Body of pancreas (tissue), 4 donors: ENCODE measurements at regions not wholly inside any gene's neighbourhood (a gene's known extent, or its start where the extent isn't known, plus 50 kb on each side); places are given as distances from the start of the nearest gene placed in this dataset.

Source experiments
- ATAC-seq: fragments of 150-250 bp; one replicate; pipeline ENCODE4 v1.9.1; 2016
- DNase-seq, 4 donors: peaks; one replicate each; pipeline ENCODE4 v3.0.0-alpha.2; 2019
- H3K27ac ChIP-seq, 4 donors: fragments of 200-600 bp; sonication (generic); 1 replicate in 3 of 4; 2 replicates in 1 of 4; pipeline versions ENCODE4 v1.5.1 to v1.6.1; 2016 to 2019; ENCODE audit warnings: mild to moderate bottlenecking in 1 of 4, mixed read lengths in 1 of 4, moderate library complexity in 1 of 4
- H3K27me3 ChIP-seq, 2 donors: fragments of 200-600 bp; sonication (generic); one replicate each; pipeline ENCODE4 v1.6.0; 2016; ENCODE audit warnings: mild to moderate bottlenecking in 1 of 2
- H3K36me3 ChIP-seq, 2 donors: fragments of 200-600 bp; sonication (generic); replicated peaks in 1 of 2; 2 replicates each; pipeline ENCODE4 v1.5.1; 2016; ENCODE audit warnings: low read depth in 2 of 2; ENCODE audit not compliant: insufficient read depth in 1 of 2
- H3K4me1 ChIP-seq: fragments of 200-600 bp; sonication (generic); one replicate; pipeline ENCODE4 v1.6.0; 2016
- H3K4me3 ChIP-seq, 2 donors: fragments of 200-600 bp; sonication (generic); 1 replicate in 1 of 2; 2 replicates in 1 of 2; pipeline ENCODE4 v1.5.1; 2016 to 2019
- H3K9me3 ChIP-seq, 3 donors: fragments of 200-600 bp; sonication (generic); 1 replicate in 2 of 3; 2 replicates in 1 of 3; pipeline ENCODE4 v1.5.1; 2016
- POLR2A ChIP-seq, 3 donors: fragments of 450-650 bp; IDR thresholded peaks; one replicate each; pipeline ENCODE4 v1.6.1; 2016; ENCODE audit warnings: antibody characterized with exemption in 3 of 3, mild to moderate bottlenecking in 2 of 3
- WGBS, 2 donors: methylation state at CpG; one replicate each; pipeline ENCODE4 v1.1.5; 2017; 5-methylcytosine and 5-hydroxymethylcytosine counted together
- intact Hi-C: fragments of 100-400 bp; cut with DNase I; formaldehyde crosslinking; loops from one replicate; pipeline ENCODE4 v1.15.1; 2023
- TF ChIP-seq, protein P1 (sequence below), 7 experiments: fragments of 450-650 bp in 4 of 7; fragments of 200-600 bp in 3 of 7; sonication (generic) in 3 of 7; IDR thresholded peaks; one replicate each; pipeline ENCODE4 v1.5.1; 2016 to 2019; ENCODE audit warnings: antibody characterized with exemption in 7 of 7

GRCh38 chr13:80452279-80452678 lies 111.4 kb upstream of the SPRY2 start:
- Histone ChIP-seq H3K36me3 (no peaks in the 10 kb centered on the region), H3K4me1 (no peaks in the 10 kb centered on the region), H3K27me3 (no peaks in the 10 kb centered on the region), H3K27ac (no peak overlapping the region), H3K9me3 (no peaks in the 10 kb centered on the region), H3K4me3 (no peak overlapping the region)
- 93% methylated on average over 1 of the region's 1 CpG; no CpG with 5 or more reads in 1 of the 2 donors for WGBS, 2 donors
- no peak for TF ChIP-seq POLR2A (IDR thresholded peaks at IDR 0.05)
- TF ChIP-seq, protein P1, sequence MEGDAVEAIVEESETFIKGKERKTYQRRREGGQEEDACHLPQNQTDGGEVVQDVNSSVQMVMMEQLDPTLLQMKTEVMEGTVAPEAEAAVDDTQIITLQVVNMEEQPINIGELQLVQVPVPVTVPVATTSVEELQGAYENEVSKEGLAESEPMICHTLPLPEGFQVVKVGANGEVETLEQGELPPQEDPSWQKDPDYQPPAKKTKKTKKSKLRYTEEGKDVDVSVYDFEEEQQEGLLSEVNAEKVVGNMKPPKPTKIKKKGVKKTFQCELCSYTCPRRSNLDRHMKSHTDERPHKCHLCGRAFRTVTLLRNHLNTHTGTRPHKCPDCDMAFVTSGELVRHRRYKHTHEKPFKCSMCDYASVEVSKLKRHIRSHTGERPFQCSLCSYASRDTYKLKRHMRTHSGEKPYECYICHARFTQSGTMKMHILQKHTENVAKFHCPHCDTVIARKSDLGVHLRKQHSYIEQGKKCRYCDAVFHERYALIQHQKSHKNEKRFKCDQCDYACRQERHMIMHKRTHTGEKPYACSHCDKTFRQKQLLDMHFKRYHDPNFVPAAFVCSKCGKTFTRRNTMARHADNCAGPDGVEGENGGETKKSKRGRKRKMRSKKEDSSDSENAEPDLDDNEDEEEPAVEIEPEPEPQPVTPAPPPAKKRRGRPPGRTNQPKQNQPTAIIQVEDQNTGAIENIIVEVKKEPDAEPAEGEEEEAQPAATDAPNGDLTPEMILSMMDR (IDR thresholded peaks at IDR 0.05) = no peak
- intact Hi-C loops = no loop called here
- ATAC-seq (no peak), DNase-seq (no peak)

DNA sequence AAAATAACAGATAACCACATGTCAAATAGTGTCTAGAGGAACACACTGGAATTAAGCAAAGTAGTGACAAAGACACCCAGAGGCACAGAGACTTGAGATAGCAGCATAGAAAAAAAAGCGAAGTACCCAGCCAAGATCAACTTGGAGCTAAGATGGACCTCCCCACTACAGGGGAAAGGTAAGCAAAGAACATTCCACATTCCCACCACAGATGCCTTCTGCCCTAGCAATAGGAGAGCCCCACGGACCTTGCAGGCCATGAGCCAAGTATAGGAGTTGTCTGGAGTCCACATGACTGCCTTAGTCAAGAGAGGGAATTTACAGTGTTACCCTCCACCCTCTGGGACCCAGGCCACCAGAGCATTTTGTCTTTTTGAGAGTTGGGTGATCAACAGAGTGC lies 110.7 kb upstream of the SPRY2 start:
- Histone ChIP-seq H3K9me3 (no peaks in the 10 kb centered on the region), H3K4me1 (no peaks in the 10 kb centered on the region), H3K4me3 (no peak overlapping the region), H3K27me3 (no peaks in the 10 kb centered on the region), H3K36me3 (no peaks in the 10 kb centered on the region), H3K27ac (no peak overlapping the region)
- intact Hi-C loops = no loop called here
- no peak for TF ChIP-seq POLR2A (IDR thresholded peaks at IDR 0.05)
- TF ChIP-seq, protein P1 (IDR thresholded peaks at IDR 0.05) = no peak
- ATAC-seq (no peak), DNase-seq (no peak)
- 74 to 82% methylated on average over 2 of the region's 2 CpGs for WGBS, 2 donors

DNA sequence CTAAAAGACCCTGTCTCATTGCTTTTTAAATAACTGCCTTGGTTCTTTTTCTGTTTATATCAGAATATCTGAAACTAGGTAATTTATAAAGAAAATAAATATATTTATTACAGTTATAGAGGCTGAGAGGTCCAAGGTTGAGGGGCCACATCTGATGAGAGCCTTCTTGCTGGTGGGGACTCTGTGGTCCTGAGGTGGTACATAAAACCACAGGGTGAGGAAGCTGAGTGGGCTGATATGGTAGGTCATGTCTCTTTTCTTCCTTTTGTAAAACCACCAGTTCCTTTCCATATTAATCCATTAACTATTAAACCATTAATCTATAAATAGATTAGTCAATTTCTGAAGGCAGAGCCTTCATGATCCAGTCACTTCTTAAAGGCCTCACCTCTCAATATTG lies 109.5 kb upstream of the SPRY2 start:
- no peaks in the 10 kb centered on the region for H3K4me1 ChIP-seq
- ATAC-seq (no peak), DNase-seq (no peak)
- H3K4me3 ChIP-seq = no peak overlapping the region
- intact Hi-C loops = no loop called here
- H3K36me3 ChIP-seq = no peaks in the 10 kb centered on the region
- TF ChIP-seq, protein P1 (IDR thresholded peaks at IDR 0.05) = no peak
- no peak for TF ChIP-seq POLR2A (IDR thresholded peaks at IDR 0.05)
- no peaks in the 10 kb centered on the region for H3K27me3 ChIP-seq
- H3K9me3 ChIP-seq = no peaks in the 10 kb centered on the region
- no peak overlapping the region for H3K27ac ChIP-seq

- ATAC-seq = no peak
- intact Hi-C loops = no loop called here
Measured at GRCh38 chr13:80448725-80449124, 107.8 kb upstream of the SPRY2 start.

GRCh38 chr13:80447747-80448146 lies 106.8 kb upstream of the SPRY2 start:
- no peaks in the 10 kb centered on the region for H3K9me3 ChIP-seq
- no peak overlapping the region for H3K27ac ChIP-seq
- no peaks in the 10 kb centered on the region for H3K27me3 ChIP-seq
- no peaks in the 10 kb centered on the region for H3K36me3 ChIP-seq
- no peak overlapping the region for H3K4me3 ChIP-seq
- ATAC-seq = no peak
- intact Hi-C loops = no loop called here
- 63 to 79% methylated on average over 2 of the region's 2 CpGs for WGBS, 2 donors
- H3K4me1 ChIP-seq = no peaks in the 10 kb centered on the region
- DNase-seq = no peak
- TF ChIP-seq, protein P1 (IDR thresholded peaks at IDR 0.05) = no peak
- TF ChIP-seq POLR2A (IDR thresholded peaks at IDR 0.05) = no peak

More at GRCh38 chr13:80448725-80449124, 107.8 kb upstream of the SPRY2 start:
- H3K36me3 ChIP-seq = no peaks in the 10 kb centered on the region
- H3K4me3 ChIP-seq = no peak overlapping the region
- no peak for DNase-seq
- no peaks in the 10 kb centered on the region for H3K9me3 ChIP-seq
- H3K27ac ChIP-seq = no peak overlapping the region
- TF ChIP-seq, protein P1 (IDR thresholded peaks at IDR 0.05) = no peak
- TF ChIP-seq POLR2A (IDR thresholded peaks at IDR 0.05) = no peak
- WGBS, 2 donors = 89 to 94% methylated on average over 2 of the region's 2 CpGs
- no peaks in the 10 kb centered on the region for H3K4me1 ChIP-seq
- no peaks in the 10 kb centered on the region for H3K27me3 ChIP-seq
